GM13977 (cell line): ENCODE measurements at regions not wholly inside any gene's neighbourhood (a gene's known extent, or its start where the extent isn't known, plus 50 kb on each side); places are given as distances from the start of the nearest gene placed in this dataset.
"Not testable (repeated sequence)": the region's sequence is repeated elsewhere in the genome, so short reads cannot be mapped to it uniquely, and the experiment has no call there.

Source experiments
- DNase-seq: peaks from one replicate; pipeline ENCODE4 v3.0.0; 2012; ENCODE audit warnings: low spot score
- in situ Hi-C: fragments of 300-500 bp; cut with MboI; formaldehyde crosslinking; loops from one replicate; pipeline ENCODE4 v1.12.0; 2022; ENCODE audit warnings: low sequenced_read_pairs, low pct_unique_long_range_greater_than_20kb, mixed read lengths, inconsistent platforms; ENCODE audit not compliant: unreplicated experiment
- TF ChIP-seq, protein P1 (sequence below): IDR thresholded peaks from 2 replicates; pipeline ENCODE4 v1.5.1; 2012; ENCODE audit warnings: mild to moderate bottlenecking, control low read depth; ENCODE audit not compliant: insufficient read depth; ENCODE audit errors: extremely low read depth, missing control alignments

DNA sequence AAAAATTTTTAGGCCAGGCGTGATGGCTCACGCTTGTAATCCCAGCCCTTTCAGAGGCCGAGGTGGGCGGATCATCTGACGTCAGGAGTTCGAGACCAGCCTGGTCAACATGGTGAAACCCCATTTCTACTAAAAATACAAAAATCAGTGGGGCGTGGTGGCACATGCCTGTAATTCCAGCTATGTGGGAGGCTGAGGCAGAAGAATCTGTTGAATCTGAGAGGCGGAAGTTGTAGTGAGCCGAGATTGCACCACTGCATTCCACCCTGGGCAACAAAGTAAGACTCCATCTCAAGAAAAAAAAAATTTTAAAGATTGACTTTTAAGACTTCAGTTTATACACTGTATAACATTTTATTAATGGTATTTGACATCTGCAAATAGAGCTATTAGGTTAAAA, 60.1 kb upstream of the GNAQ start:
- TF ChIP-seq, protein P1, sequence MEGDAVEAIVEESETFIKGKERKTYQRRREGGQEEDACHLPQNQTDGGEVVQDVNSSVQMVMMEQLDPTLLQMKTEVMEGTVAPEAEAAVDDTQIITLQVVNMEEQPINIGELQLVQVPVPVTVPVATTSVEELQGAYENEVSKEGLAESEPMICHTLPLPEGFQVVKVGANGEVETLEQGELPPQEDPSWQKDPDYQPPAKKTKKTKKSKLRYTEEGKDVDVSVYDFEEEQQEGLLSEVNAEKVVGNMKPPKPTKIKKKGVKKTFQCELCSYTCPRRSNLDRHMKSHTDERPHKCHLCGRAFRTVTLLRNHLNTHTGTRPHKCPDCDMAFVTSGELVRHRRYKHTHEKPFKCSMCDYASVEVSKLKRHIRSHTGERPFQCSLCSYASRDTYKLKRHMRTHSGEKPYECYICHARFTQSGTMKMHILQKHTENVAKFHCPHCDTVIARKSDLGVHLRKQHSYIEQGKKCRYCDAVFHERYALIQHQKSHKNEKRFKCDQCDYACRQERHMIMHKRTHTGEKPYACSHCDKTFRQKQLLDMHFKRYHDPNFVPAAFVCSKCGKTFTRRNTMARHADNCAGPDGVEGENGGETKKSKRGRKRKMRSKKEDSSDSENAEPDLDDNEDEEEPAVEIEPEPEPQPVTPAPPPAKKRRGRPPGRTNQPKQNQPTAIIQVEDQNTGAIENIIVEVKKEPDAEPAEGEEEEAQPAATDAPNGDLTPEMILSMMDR: no peak
- in situ Hi-C loops: no loop called here
- no peak for DNase-seq

GRCh38 chr9:78089111-78089510, 57.5 kb upstream of the GNAQ start:
- DNase-seq: no peak
- in situ Hi-C loops: no loop called here

GRCh38 chr9:78088190-78088589, 56.6 kb upstream of the GNAQ start:
- in situ Hi-C loops, DNase-seq: not testable (repeated sequence)

More at GRCh38 chr9:78089111-78089510, 57.5 kb upstream of the GNAQ start:
- TF ChIP-seq, protein P1: no peak
